HG03575 (cell line): ENCODE measurements at regions not wholly inside any gene's neighbourhood (a gene's known extent, or its start where the extent isn't known, plus 50 kb on each side); places are given as distances from the start of the nearest gene placed in this dataset.
"Not testable (repeated sequence)": the region's sequence is repeated elsewhere in the genome, so short reads cannot be mapped to it uniquely, and the experiment has no call there.

Experiments used
- ATAC-seq: cut with Tn5 transposase; IDR thresholded peaks from one replicate; pipeline ENCODE4 v1.9.1; 2021; ENCODE audit not compliant: unreplicated experiment, insufficient number of reproducible peaks, low FRiP score; ENCODE audit errors: extremely low read depth

DNA sequence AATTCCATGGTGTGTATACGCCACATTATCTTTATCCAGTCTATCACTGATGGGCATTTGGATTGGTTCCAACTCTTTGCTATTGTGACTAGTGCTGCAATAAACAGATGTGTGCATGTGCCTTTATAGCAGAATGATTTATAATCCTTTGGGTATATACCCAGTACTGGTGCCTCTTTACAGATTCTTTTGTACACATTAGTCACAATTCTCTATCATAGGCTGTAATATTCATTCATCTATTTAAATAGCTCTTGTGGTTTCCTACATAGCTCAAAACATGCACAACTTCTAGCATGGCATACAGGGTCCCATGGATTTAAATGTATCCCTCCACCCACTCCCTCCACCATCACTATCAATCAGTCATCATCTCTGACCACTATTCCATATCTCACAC lies 324.1 kb upstream of the CADM2 start:
- no peak for ATAC-seq

DNA sequence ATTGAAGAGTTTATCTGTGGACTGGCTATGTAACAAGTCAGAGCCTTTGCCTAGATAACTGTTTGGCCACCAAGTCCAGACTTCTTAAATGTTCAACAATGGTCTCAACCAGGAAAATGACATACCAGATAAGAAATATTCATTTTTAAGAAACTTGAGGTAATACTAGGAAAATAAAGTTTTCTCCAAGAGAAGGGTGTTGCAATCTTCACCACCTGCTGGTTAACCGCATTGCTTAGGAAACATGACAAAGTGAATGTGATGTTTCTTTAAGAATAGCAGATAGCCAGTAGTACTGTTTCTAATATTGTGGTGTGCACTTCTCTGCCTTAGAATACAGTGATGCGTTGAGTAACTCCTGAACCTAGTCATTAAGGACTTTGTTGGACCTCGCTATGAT lies 321.5 kb upstream of the CADM2 start:
- ATAC-seq: no peak

- ATAC-seq: no peak
These were observed 292.3 kb upstream of the CADM2 start for GRCh38 chr3:84666468-84666867.

DNA sequence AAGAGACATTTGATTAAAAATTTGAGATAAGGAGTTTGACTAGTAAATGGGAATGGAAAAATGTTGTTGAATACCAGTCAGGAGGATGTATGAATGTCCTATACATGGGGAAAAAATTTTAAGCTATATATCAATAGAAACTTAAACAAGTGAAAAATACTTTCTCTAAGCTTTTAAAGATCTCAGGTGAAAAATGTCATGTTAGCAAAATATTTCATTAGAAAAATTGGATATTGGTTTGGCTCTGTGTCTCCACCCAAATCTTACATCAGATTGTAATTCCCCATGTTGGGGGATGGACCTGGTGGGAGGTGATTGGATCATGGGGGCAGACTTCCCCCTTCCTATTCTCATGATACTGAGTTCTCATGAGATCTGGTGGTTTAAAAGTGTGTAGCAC lies 279.6 kb upstream of the CADM2 start:
- no peak for ATAC-seq

GRCh38 chr3:84680700-84681099 lies 278.1 kb upstream of the CADM2 start:
- no peak for ATAC-seq

- ATAC-seq: no peak
These were observed 275.3 kb upstream of the CADM2 start for GRCh38 chr3:84683493-84683892.

DNA sequence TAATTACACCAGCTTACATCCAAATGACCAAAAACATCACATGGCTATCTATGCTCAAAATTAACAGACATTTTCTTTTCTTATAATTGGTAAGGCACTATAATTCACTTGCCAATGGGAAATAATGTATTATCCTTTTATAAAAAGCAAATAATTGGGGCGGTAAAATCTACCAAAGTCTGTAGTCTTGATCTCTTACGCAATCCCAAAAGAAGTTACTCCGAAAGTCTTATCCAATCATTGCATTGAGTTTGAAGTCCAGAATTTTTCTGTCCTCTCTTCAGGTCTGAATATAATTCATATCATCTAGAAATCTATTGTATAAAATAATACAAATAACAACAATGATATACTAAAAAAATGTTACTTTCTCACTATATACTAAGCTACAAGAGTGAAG lies 273.3 kb upstream of the CADM2 start:
- no peak for ATAC-seq

DNA sequence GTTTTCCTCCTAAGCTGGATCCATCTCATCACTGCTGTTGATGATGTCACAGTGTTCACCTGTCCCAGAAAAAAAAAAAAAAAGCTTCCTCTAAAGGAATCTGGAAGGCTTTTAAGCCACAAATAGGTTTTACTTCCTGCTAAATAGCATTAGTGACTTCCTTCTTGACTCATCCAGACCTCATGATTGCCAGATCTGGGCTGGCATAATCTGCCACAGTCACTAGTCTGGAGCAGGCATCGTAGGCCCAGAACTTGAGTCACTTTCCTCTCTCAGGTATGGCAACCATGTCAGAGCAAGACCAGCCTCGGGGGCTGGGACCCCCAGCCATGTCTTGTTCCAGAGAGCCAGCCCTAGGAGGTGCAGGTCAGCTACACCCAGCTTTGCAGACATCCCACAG lies 266.5 kb upstream of the CADM2 start:
- no peak for ATAC-seq

- not testable (repeated sequence) for ATAC-seq
These were observed 248.5 kb upstream of the CADM2 start for GRCh38 chr3:84710288-84710687.

DNA sequence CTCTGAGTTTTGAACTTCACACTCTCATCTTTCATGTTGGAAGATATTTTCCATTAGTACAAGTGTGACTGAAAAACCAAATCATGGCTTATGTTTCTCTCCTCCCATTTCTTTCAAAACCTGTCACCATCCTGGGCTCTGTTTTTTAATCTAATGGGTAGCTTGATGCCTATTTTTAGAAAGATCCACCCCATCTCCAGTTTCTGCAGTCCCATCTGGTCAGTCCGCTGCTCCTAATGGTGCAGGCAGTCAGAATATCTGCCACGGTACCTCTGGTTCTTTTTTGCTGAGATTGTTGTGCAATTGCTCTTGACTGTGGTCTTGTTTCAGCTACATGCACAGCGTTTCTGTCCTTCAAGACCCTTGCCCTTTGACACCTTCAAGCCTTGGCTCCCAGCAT lies 240.9 kb upstream of the CADM2 start:
- ATAC-seq: no peak

DNA sequence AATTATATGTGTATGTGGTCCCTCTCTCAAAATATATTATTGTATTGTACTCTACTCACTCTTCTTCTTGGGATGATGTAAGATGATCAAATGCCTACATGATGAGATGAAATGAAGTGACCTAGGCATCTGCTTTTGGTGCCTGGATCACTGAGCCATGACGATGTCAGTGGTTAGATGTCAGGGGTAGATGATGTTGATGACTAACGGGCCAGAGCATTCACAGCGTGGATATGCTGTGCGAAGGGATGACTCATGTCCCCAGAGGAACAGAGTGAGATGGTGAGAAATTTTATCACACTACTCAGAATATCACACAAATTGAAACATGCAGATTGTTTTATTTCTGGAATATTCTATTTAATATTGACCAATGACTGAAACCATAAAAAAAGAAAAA lies 233.9 kb upstream of the CADM2 start:
- no peak for ATAC-seq

DNA sequence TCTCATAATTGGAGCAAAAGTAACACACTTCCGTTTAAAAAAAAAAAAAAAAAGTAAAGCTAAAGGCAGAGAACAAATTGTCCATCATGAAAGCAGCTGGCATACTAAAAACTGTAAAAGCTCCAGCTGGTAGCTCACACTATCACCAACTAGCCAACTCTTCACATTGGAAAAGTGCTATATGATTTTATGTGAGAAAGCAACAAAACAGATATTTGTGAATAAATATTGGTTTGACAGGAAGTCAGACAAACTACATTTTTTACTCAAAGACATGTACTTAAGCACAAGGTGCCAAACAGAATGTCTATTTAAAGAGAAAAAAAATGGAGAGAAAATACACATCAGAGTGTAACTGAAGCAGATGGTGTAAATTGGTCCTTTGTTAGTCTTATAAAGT lies 231.2 kb upstream of the CADM2 start:
- no peak for ATAC-seq

DNA sequence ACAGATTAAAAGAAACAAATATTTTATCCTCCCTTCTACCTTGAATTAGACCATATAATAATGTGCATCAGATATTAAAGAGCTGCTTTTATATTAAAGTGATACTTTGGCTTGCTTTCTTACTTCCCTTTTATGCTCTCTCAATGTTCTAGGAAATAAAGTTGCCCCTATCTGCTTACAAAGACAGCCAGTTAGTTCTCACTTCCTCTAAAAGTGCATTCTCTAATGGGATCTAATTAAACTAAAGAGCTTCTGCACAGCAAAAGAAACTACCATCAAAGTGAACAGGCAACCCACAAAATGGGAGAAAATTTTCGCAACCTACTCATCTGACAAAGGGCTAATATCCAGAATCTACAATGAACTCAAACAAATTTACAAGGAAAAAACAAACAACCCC lies 224.1 kb upstream of the CADM2 start:
- not testable (repeated sequence) for ATAC-seq

DNA sequence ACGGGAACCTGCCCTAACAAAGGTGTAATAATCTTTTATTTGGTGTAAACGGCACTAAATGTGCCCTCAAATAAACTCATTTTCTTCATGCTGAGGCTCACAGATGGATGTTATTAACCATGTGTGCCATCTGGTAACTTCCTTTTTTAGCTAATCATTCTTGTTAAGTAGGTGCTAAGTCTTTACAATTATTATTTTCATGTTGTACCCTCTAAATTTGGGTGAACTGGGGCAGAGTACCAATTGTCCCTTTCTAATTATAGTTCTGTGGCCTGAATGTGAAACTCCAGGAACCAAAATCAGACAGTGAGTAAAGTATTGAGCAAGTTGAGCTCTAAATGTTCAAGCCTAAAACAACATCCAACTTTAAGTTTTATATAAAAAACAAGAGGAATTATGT lies 220.7 kb upstream of the CADM2 start:
- no peak for ATAC-seq

DNA sequence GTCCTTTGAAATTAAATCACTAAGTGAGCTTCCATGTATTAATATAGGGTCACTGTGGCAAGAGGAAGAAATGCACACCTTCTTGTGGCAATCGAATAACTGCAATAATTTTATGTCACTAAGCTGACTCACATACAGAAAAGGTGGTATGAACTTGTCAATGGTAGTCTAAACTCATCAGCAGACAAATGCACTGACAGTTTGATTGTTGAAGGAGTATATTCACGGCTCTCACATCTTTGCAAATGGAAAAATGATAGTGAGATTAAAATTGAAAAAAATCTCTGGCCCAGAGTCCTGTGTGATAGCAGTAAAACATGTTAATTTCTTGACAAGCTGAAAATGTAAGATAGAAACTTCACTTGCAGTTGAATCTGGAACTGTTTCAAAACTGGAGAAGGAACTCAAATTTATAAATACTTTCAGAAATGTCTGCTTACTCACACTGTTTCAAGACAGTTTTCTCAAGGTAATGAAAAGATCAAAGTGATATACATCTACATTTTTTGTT lies 215.8 kb upstream of the CADM2 start:
- no peak for ATAC-seq

- ATAC-seq: no peak
These were observed 214.7 kb upstream of the CADM2 start for GRCh38 chr3:84744130-84744529.

DNA sequence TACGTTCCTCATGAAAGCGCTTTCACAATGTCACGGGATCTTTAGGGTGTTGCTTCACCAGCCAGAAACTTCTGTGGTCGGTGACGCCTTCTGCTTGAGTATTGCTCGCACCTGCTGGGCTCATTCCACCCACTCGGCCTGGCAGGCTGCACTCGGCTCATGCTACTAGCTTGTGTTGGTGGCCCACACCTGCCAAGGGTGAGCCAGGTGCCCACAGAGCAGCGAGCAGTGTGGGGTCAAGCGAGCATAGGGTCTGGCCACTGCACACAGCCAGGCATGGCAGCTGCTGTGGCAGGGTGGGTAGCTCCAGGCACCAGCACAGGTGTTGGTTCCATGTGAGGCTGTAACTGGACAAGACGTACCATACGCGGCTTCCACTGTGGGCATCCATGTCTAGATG lies 202.9 kb upstream of the CADM2 start:
- ATAC-seq: no peak

GRCh38 chr3:84759361-84759760 lies 199.4 kb upstream of the CADM2 start:
- ATAC-seq: no peak

- ATAC-seq: no peak
These were observed 185.9 kb upstream of the CADM2 start for GRCh38 chr3:84772841-84773240.

DNA sequence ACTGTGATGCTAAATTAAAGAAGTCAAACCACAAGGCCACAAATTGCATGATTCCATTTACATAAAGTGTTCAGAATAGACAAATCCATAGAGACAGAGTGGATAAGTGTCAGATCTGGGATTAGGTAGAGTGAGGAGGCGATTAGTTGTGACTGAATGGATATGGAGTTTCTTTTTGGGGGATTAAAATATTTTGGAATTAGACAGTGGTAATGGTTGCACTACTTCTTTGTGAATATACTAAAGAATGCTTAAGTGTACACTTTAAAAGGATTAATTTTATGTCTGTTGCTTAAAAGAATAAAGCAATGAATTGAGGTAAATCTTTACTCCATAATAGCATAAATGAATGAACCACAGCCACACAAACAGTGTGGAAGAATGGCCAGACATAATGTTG lies 175.5 kb upstream of the CADM2 start:
- ATAC-seq: no peak

DNA sequence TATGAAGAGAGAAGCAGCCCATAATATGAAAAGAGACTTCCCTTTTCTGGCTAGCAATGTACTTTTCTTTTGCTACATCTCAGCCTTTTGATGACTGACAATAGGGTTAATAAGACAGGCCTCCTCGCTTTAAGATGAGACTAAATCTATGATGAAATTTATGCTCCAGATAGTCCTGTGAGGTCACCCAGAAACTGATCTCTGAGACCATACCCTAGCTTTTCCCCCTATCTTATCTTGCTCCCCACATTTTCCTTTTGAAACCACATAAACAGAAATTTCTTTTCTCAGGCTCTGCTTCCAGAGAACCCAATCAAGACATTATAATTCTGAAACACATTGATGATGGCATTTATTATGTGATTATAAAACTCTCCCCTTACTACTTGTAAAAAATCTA lies 168.8 kb upstream of the CADM2 start:
- ATAC-seq: no peak

DNA sequence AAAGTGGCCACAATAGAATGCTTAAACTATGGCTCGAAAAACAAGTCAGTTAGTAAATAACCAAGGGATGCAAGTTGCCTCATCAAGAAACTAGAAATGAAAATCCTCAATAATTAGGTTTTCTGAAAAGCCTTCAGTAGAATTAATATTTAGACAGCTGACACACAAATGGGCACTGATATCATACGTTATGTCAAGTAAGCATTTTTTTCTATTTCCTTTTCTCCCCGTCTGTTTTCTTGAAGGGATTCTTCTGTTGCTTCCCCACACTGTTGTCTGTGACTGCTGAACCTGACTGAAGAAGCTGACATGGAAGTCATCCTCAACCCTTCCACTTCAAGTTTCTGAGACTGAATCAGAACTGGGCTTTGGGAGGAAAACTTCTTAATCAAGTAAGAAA lies 151.8 kb upstream of the CADM2 start:
- ATAC-seq: no peak
